HEK293 (cell line): ENCODE measurements at regions not wholly inside any gene's neighbourhood (a gene's known extent, or its start where the extent isn't known, plus 50 kb on each side); places are given as distances from the start of the nearest gene placed in this dataset.

Experiments
- CTCF ChIA-PET: fragments of 350-600 bp; formaldehyde crosslinking; extraction: SDS; loops from one replicate; lab custom pipeline; 2021; ENCODE audit warnings: antibody characterized with exemption; lab: Yijun Ruan, JAX
- POLR2A ChIA-PET: fragments of 300-600 bp; formaldehyde crosslinking; extraction: SDS; loops from one replicate; lab custom pipeline; 2020; ENCODE audit warnings: antibody characterized with exemption, inconsistent platforms; lab: Yijun Ruan, JAX
- H3K27ac ChIP-seq: fragments of 200-500 bp; sonication (Bioruptor generic); 2 replicates; pipeline ENCODE4 v1.5.1; 2014; ENCODE audit warnings: low read depth, low read length, control low read depth, inconsistent platforms; ENCODE audit errors: extremely low read depth
- H3K36me3 ChIP-seq, 2 experiments: fragments of 200-500 bp in 1 of 2; sonication (Bioruptor generic) in 1 of 2; 1 replicate in 1 of 2; 2 replicates in 1 of 2; pipeline ENCODE4 v1.5.1; 2014 to 2017; ENCODE audit warnings: inconsistent platforms in 2 of 2, low read length in 2 of 2; ENCODE audit not compliant: control insufficient read depth in 2 of 2, insufficient read depth in 1 of 2
- H3K4me1 ChIP-seq: fragments of 200-500 bp; sonication (Bioruptor generic); 2 replicates; pipeline ENCODE4 v1.5.1; 2014; ENCODE audit warnings: mild to moderate bottlenecking, low read length, inconsistent platforms; ENCODE audit not compliant: control insufficient read depth, insufficient read depth
- H3K4me3 ChIP-seq: 2 replicates; pipeline ENCODE4 v1.5.1; 2011; ENCODE audit warnings: low read depth, mild to moderate bottlenecking, control low read depth, low read length, moderate library complexity
- H3K9me3 ChIP-seq: fragments of 200-500 bp; sonication (Bioruptor generic); 2 replicates; pipeline ENCODE4 v1.5.1; 2014; ENCODE audit warnings: low read depth, low read length, inconsistent platforms; ENCODE audit not compliant: control insufficient read depth, insufficient read depth
- GLI2 ChIP-seq: fragments of 450-650 bp; formaldehyde crosslinking; IDR thresholded peaks from 2 replicates; pipeline ENCODE4; 2017; ENCODE audit warnings: missing biosample characterization, missing genetic modification characterization, low read depth, borderline replicate concordance
- IKZF3 ChIP-seq: fragments of 450-650 bp; IDR thresholded peaks from 2 replicates; pipeline ENCODE4 v1.5.0; 2018; ENCODE audit warnings: missing biosample characterization, mild to moderate bottlenecking, missing genetic modification characterization, moderate library complexity
- ZBTB17 ChIP-seq: fragments of 450-650 bp; formaldehyde crosslinking; IDR thresholded peaks from 2 replicates; pipeline ENCODE4 v1.5.1; 2016; ENCODE audit warnings: missing biosample characterization, missing genetic modification characterization
- ZBTB48 ChIP-seq: fragments of 450-650 bp; formaldehyde crosslinking; IDR thresholded peaks from 2 replicates; pipeline ENCODE4 v1.5.1; 2016; ENCODE audit warnings: missing biosample characterization, missing genetic modification characterization
- ZNF157 ChIP-seq: fragments of 450-650 bp; formaldehyde crosslinking; IDR thresholded peaks from 2 replicates; pipeline ENCODE4 v1.5.1; 2016; ENCODE audit warnings: missing biosample characterization, missing genetic modification characterization
- ZNF19 ChIP-seq: fragments of 450-650 bp; formaldehyde crosslinking; IDR thresholded peaks from 2 replicates; pipeline ENCODE4; 2016; ENCODE audit warnings: missing biosample characterization, missing genetic modification characterization, low read depth
- ZNF2 ChIP-seq: fragments of 450-650 bp; formaldehyde crosslinking; IDR thresholded peaks from 2 replicates; pipeline ENCODE4 v1.5.1; 2016; ENCODE audit warnings: missing biosample characterization, missing genetic modification characterization
- ZNF24 ChIP-seq: fragments of 450-650 bp; formaldehyde crosslinking; IDR thresholded peaks from 2 replicates; pipeline ENCODE4 v1.5.1; 2016; ENCODE audit warnings: missing biosample characterization, missing genetic modification characterization
- ZNF266 ChIP-seq: fragments of 450-650 bp; formaldehyde crosslinking; IDR thresholded peaks from 2 replicates; pipeline ENCODE4 v1.5.1; 2016; ENCODE audit warnings: missing biosample characterization, missing genetic modification characterization, low read depth
- ZNF274 ChIP-seq, 2 experiments: fragments of 200-500 bp in 1 of 2; fragments of 450-650 bp in 1 of 2; sonication (Bioruptor generic) in 1 of 2; formaldehyde crosslinking in 1 of 2; IDR thresholded peaks; 2 replicates each; pipeline versions ENCODE4 v1.5.1 to v1.6.1; 2014 to 2016; ENCODE audit warnings: borderline replicate concordance in 1 of 2, inconsistent platforms in 1 of 2, low read length in 1 of 2, missing biosample characterization in 1 of 2, missing genetic modification characterization in 1 of 2
- ZNF302 ChIP-seq: fragments of 450-650 bp; formaldehyde crosslinking; IDR thresholded peaks from 2 replicates; pipeline ENCODE4 v1.5.1; 2016; ENCODE audit warnings: missing biosample characterization, missing genetic modification characterization, low read depth
- ZNF335 ChIP-seq: fragments of 450-650 bp; formaldehyde crosslinking; conservative IDR thresholded peaks from 2 replicates; pipeline ENCODE4 v1.5.1; 2016; ENCODE audit warnings: missing biosample characterization, missing genetic modification characterization
- ZNF341 ChIP-seq: fragments of 450-650 bp; formaldehyde crosslinking; IDR thresholded peaks from 2 replicates; pipeline ENCODE4; 2016; ENCODE audit warnings: low read depth, missing biosample characterization, missing genetic modification characterization
- ZNF366 ChIP-seq: fragments of 450-650 bp; formaldehyde crosslinking; conservative IDR thresholded peaks from 2 replicates; pipeline ENCODE4 v1.5.1; 2016; ENCODE audit warnings: missing biosample characterization, missing genetic modification characterization
- ZNF37A ChIP-seq: fragments of 450-650 bp; IDR thresholded peaks from 2 replicates; pipeline ENCODE4 v1.5.1; 2018; ENCODE audit warnings: missing biosample characterization, missing genetic modification characterization
- ZNF473 ChIP-seq: fragments of 450-650 bp; formaldehyde crosslinking; IDR thresholded peaks from 2 replicates; pipeline ENCODE4 v1.5.1; 2017; ENCODE audit warnings: missing biosample characterization, missing genetic modification characterization
- ZNF558 ChIP-seq: fragments of 450-650 bp; formaldehyde crosslinking; IDR thresholded peaks from 2 replicates; pipeline ENCODE4 v1.5.1; 2016; ENCODE audit warnings: missing biosample characterization, missing genetic modification characterization
- ZNF561 ChIP-seq: fragments of 450-650 bp; IDR thresholded peaks from 2 replicates; pipeline ENCODE4 v1.5.1; 2018; ENCODE audit warnings: missing biosample characterization, missing genetic modification characterization, borderline replicate concordance
- ZNF600 ChIP-seq: fragments of 450-650 bp; formaldehyde crosslinking; IDR thresholded peaks from 2 replicates; pipeline ENCODE4 v1.5.1; 2016; ENCODE audit warnings: missing biosample characterization, missing genetic modification characterization
- ZNF776 ChIP-seq: fragments of 450-650 bp; formaldehyde crosslinking; IDR thresholded peaks from 2 replicates; pipeline ENCODE4 v1.5.0; 2017; ENCODE audit warnings: missing biosample characterization, missing genetic modification characterization, borderline replicate concordance
- ZSCAN16 ChIP-seq: fragments of 450-650 bp; formaldehyde crosslinking; IDR thresholded peaks from 2 replicates; pipeline ENCODE4 v1.5.1; 2016; ENCODE audit warnings: missing biosample characterization, missing genetic modification characterization
- TF ChIP-seq, protein P1 (sequence below): fragments of 450-650 bp; formaldehyde crosslinking; IDR thresholded peaks from 2 replicates; pipeline ENCODE4 v1.5.1; 2016; ENCODE audit warnings: missing biosample characterization, missing genetic modification characterization
- TF ChIP-seq, protein P2 (sequence below): fragments of 450-650 bp; formaldehyde crosslinking; IDR thresholded peaks from 2 replicates; pipeline ENCODE4 v1.5.1; 2016; ENCODE audit warnings: missing biosample characterization, missing genetic modification characterization

DNA sequence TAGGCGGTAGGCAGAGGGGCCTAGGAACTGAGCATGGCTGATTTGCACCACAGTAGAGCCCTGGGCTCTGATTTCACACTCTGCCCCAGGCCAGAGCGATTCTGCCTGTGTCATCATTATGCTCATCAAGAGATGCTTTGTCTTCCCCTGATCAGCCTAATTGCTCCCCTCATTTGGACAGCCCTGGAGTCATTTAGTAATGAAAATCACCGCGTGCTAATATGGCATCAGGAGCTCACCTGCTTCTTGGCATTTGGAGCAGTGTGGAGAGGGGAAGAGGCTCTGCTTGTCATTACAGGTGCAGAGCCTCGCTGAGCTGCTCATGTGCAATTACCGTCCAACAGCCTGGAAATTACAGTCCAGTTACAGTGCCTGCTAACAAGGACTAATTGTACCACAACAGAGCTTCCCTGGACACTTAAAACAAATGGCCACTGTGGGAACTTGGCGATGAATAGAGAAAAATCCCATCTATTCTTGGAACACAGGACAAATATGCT, 157.1 kb upstream of the WSCD1 start:
- H3K4me3 ChIP-seq = no peak overlapping the region
- H3K36me3 ChIP-seq = no peaks in the 10 kb centered on the region
- POLR2A ChIA-PET = no interaction called here
- CTCF ChIA-PET = no interaction called here
- H3K9me3 ChIP-seq = no peaks in the 10 kb centered on the region
- no peak overlapping the region for H3K27ac ChIP-seq
- no peak for TF ChIP-seq ZNF600
- TF ChIP-seq ZNF274 (IDR thresholded peaks at IDR 0.05; ENCODE audit: low read length) = no peak
- TF ChIP-seq ZNF274 (tag by site-specific recombination; IDR thresholded peaks at IDR 0.05; ENCODE audit: borderline replicate concordance) = no peak
- TF ChIP-seq ZNF19 (tag by site-specific recombination) = no peak
- TF ChIP-seq, protein P1, sequence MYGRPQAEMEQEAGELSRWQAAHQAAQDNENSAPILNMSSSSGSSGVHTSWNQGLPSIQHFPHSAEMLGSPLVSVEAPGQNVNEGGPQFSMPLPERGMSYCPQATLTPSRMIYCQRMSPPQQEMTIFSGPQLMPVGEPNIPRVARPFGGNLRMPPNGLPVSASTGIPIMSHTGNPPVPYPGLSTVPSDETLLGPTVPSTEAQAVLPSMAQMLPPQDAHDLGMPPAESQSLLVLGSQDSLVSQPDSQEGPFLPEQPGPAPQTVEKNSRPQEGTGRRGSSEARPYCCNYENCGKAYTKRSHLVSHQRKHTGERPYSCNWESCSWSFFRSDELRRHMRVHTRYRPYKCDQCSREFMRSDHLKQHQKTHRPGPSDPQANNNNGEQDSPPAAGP = no peak
- TF ChIP-seq ZSCAN16 (tag by site-specific recombination) = no peak
- no peak for TF ChIP-seq ZNF266 (tag by site-specific recombination)
- TF ChIP-seq ZNF776 (tag by site-specific recombination) = no peak
- no peak for TF ChIP-seq ZNF335
- TF ChIP-seq IKZF3 = no peak
- TF ChIP-seq ZNF157 (tag by site-specific recombination) = no peak
- TF ChIP-seq ZNF24 (tag by site-specific recombination) = no peak
- TF ChIP-seq ZNF341 (tag by site-specific recombination) = no peak
- no peak for TF ChIP-seq ZNF558 (tag by site-specific recombination)
- H3K4me1 ChIP-seq = no peaks in the 10 kb centered on the region

DNA sequence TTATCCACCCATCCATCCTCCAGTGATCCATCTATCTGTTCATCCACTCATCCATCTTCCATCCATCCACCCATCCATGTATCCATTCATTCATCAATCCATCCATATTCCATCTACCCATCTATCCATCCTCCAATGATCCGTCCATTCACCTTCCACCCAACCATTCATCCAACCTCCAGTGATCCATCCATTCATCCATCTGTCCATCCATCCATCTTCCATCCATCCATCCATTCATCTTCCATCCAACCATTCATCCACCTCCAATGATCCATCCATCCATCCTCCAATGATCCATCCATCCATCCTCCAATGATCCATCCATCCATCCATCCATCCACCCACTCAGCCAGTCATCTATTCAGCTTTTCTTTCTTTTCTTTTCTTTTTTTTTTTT, 156.5 kb upstream of the WSCD1 start:
- H3K9me3 ChIP-seq = no peaks in the 10 kb centered on the region
- CTCF ChIA-PET = interaction anchor here (0.7 kb wide), 1 partner anchor 211 kb away, joined by 5 read pairs; no protein-coding TSS in a partner anchor

DNA sequence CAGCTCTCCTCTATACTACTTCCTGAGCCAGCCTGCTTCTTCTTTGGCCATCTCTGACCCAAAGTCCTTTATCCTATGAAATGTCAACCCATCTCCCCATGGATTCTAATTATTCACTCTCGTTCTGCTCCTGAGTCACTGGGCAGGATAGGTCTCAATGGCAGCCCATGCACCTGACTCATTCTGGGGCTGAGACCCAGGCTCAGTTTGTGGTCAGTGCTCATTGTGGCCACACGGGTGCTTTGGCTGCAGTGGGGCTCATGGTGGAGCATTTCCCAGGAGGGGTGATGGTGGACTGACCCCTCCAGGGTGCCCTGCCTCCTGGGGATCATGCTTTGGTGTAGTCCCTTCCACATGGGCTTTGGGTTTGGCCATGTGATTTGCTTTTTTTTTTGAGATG, 154.8 kb upstream of the WSCD1 start:
- TF ChIP-seq ZSCAN16 (tag by site-specific recombination) = no peak
- TF ChIP-seq, protein P2, sequence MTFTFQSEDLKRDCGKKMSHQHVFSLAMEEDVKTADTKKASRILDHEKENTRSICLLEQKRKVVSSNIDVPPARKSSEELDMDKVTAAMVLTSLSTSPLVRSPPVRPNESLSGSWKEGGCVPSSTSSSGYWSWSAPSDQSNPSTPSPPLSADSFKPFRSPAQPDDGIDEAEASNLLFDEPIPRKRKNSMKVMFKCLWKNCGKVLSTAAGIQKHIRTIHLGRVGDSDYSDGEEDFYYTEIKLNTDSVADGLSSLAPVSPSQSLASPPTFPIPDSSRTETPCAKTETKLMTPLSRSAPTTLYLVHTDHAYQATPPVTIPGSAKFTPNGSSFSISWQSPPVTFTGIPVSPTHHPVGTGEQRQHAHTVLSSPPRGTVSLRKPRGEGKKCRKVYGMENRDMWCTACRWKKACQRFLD = no peak
- TF ChIP-seq ZNF561 (tag by site-specific recombination) = no peak
- TF ChIP-seq ZNF37A (tag by site-specific recombination) = no peak
- no peak for TF ChIP-seq ZNF302 (tag by site-specific recombination)
- Histone ChIP-seq H3K4me3 (no peak overlapping the region), H3K27ac (no peak overlapping the region), H3K9me3 (no peaks in the 10 kb centered on the region), H3K36me3 (no peaks in the 10 kb centered on the region), H3K4me1 (no peaks in the 10 kb centered on the region)
- CTCF ChIA-PET = no interaction called here
- POLR2A ChIA-PET = no interaction called here

More for the DNA sequence above, 156.5 kb upstream of the WSCD1 start:
- no peak overlapping the region for H3K27ac ChIP-seq
- POLR2A ChIA-PET = no interaction called here
- no peak overlapping the region for H3K4me3 ChIP-seq
- TF ChIP-seq ZBTB17 (tag by site-specific recombination) = peak; percentile 98
- TF ChIP-seq ZNF2 (tag by site-specific recombination) = no peak
- no peak for TF ChIP-seq ZBTB48 (tag by site-specific recombination)
- 0 out of 2 replicates have a peak, but pooled peaks have one; percentile 16 for TF ChIP-seq ZNF473
- no peak for TF ChIP-seq GLI2 (tag by site-specific recombination)
- peak; percentile 88 for TF ChIP-seq ZNF366 (tag by site-specific recombination)
- TF ChIP-seq, all 188 proteins: peak for 3
- Histone ChIP-seq H3K4me1 (no peaks in the 10 kb centered on the region), H3K36me3 (no peaks in the 10 kb centered on the region)
